GM12878 (cell line): ENCODE measurements at regions not wholly inside any gene's neighbourhood (a gene's known extent, or its start where the extent isn't known, plus 50 kb on each side); places are given as distances from the start of the nearest gene placed in this dataset.

ENCODE experiments used
- EGR1 ChIP-seq, 2 experiments: IDR thresholded peaks; 1 replicate in 1 of 2; 2 replicates in 1 of 2; pipeline ENCODE4 v1.6.1; 2011 to 2012; ENCODE audit warnings: low read depth in 2 of 2, low read length in 2 of 2, borderline replicate concordance in 1 of 2, mild to moderate bottlenecking in 1 of 2, moderate library complexity in 1 of 2
- EP300 ChIP-seq, 2 experiments: fragments of 150-350 bp in 1 of 2; IDR thresholded peaks; 2 replicates each; pipeline ENCODE4 v1.6.1; 2011 to 2012; ENCODE audit warnings: low read depth in 2 of 2, low read length in 2 of 2, borderline replicate concordance in 1 of 2, improper control_type of control experiment in 1 of 2, inconsistent platforms in 1 of 2; ENCODE audit not compliant: control insufficient read depth in 1 of 2
- RAD21 ChIP-seq: IDR thresholded peaks from 2 replicates; pipeline ENCODE4 v1.6.1; 2011; ENCODE audit warnings: mild to moderate bottlenecking, low read depth, low read length, moderate library complexity; ENCODE audit not compliant: insufficient read depth
- SP1 ChIP-seq: IDR thresholded peaks from one replicate; pipeline ENCODE4 v1.6.1; 2011; ENCODE audit warnings: low read depth, low read length
- TF ChIP-seq, protein P1 (sequence below), 3 experiments: IDR thresholded peaks in 2 of 3; conservative IDR thresholded peaks in 1 of 3; 2 replicates each; pipeline ENCODE4 v1.5.1; 2011; ENCODE audit warnings: low read depth in 3 of 3, low read length in 3 of 3, mild to moderate bottlenecking in 3 of 3, control low read depth in 2 of 3, moderate library complexity in 2 of 3, inconsistent platforms in 1 of 3, mixed read lengths in 1 of 3; ENCODE audit not compliant: control insufficient read depth in 2 of 3, insufficient read depth in 1 of 3; ENCODE audit errors: extremely low read depth in 1 of 3

DNA sequence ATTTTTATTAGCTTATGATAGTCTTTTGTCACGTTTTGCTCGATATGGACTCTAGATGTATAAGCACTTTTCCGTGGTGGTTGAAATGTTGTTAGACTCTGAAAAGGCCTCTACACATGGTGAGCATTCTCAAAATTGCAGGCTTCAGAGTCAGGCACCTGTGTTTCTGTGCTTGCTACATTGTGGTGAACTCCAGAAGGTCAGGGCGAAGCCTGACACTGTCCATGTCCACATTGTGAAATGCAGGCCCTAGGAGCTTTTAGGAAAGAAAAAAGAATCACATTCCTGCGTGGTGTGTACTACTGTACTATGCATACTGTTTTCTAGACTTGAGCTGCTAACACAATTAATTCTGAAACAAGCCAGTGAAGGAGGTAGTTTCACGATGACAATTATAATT lies 86.3 kb downstream of the HS3ST1 start:
- TF ChIP-seq SP1 (no peak), RAD21 (no peak), EGR1 (IDR thresholded peaks at IDR 0.05; ENCODE audit: borderline replicate concordance in 1 of 2, low read depth in 2 of 2, low read length in 2 of 2) (no peak), EP300 (IDR thresholded peaks at IDR 0.05; ENCODE audit: borderline replicate concordance in 1 of 2, control insufficient read depth in 1 of 2, low read depth in 2 of 2, low read length in 2 of 2) (no peak)
- TF ChIP-seq, protein P1, sequence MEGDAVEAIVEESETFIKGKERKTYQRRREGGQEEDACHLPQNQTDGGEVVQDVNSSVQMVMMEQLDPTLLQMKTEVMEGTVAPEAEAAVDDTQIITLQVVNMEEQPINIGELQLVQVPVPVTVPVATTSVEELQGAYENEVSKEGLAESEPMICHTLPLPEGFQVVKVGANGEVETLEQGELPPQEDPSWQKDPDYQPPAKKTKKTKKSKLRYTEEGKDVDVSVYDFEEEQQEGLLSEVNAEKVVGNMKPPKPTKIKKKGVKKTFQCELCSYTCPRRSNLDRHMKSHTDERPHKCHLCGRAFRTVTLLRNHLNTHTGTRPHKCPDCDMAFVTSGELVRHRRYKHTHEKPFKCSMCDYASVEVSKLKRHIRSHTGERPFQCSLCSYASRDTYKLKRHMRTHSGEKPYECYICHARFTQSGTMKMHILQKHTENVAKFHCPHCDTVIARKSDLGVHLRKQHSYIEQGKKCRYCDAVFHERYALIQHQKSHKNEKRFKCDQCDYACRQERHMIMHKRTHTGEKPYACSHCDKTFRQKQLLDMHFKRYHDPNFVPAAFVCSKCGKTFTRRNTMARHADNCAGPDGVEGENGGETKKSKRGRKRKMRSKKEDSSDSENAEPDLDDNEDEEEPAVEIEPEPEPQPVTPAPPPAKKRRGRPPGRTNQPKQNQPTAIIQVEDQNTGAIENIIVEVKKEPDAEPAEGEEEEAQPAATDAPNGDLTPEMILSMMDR (IDR thresholded peaks at IDR 0.05 in 2 of 3, conservative IDR thresholded peaks at IDR 0.05 in 1 of 3; ENCODE audit: control insufficient read depth in 2 of 3, extremely low read depth in 1 of 3, insufficient read depth in 1 of 3, low read depth in 3 of 3, low read length in 3 of 3) = no peak
